PFSK-1 (cell line): ENCODE measurements at regions not wholly inside any gene's neighbourhood (a gene's known extent, or its start where the extent isn't known, plus 50 kb on each side); places are given as distances from the start of the nearest gene placed in this dataset.

Experiments
- FOXP2 ChIP-seq: optimal IDR thresholded peaks from 2 replicates; pipeline ENCODE3; 2011; ENCODE audit warnings: borderline replicate concordance, control low read depth, inconsistent platforms; ENCODE audit not compliant: insufficient read depth; ENCODE audit errors: extremely low read length, extremely low read depth
- POLR2AphosphoS5 ChIP-seq: IDR thresholded peaks from 2 replicates; pipeline ENCODE4 v1.6.1; 2012; ENCODE audit warnings: low read depth, mild to moderate bottlenecking, control low read depth, low read length, moderate library complexity
- SIN3A ChIP-seq: IDR thresholded peaks from 2 replicates; pipeline ENCODE4 v1.6.1; 2012; ENCODE audit warnings: mild to moderate bottlenecking, low read length, moderate library complexity, borderline replicate concordance; ENCODE audit not compliant: insufficient read depth
- TAF1 ChIP-seq: IDR thresholded peaks from 2 replicates; pipeline ENCODE4 v1.6.1; 2012; ENCODE audit warnings: low read length, control low read depth, borderline replicate concordance; ENCODE audit not compliant: insufficient read depth
- TF ChIP-seq, protein P1 (sequence below), 2 experiments: IDR thresholded peaks; 2 replicates each; pipeline versions ENCODE4 v1.6.1 to v1.8.0; 2011 to 2012; ENCODE audit warnings: low read depth in 2 of 2, low read length in 2 of 2, control low read depth in 1 of 2, inconsistent platforms in 1 of 2, mild to moderate bottlenecking in 1 of 2, moderate library complexity in 1 of 2; ENCODE audit not compliant: insufficient read depth in 1 of 2

DNA sequence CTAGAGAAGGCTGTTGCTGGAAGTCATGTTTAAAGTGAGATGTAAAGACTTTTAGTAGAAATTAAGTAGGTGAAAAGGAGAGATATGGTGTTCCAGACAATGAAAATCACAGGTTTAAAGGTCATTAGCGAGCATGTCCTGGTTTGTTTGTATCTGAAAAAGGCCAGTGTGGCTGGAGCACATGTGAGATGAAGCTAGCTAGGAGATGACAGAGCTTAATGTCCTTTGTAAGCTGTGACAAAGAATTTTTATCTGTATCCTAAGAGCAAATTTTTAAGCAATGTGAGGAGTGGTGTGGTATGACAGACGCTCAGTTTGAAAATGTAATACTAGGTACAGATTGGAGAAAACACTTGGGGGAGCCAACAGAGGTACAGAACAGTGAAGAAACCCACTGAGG, 567.2 kb upstream of the ARRDC3 start:
- TF ChIP-seq POLR2AphosphoS5: no peak
- no peak for TF ChIP-seq SIN3A
- TF ChIP-seq TAF1: no peak
- TF ChIP-seq, protein P1, sequence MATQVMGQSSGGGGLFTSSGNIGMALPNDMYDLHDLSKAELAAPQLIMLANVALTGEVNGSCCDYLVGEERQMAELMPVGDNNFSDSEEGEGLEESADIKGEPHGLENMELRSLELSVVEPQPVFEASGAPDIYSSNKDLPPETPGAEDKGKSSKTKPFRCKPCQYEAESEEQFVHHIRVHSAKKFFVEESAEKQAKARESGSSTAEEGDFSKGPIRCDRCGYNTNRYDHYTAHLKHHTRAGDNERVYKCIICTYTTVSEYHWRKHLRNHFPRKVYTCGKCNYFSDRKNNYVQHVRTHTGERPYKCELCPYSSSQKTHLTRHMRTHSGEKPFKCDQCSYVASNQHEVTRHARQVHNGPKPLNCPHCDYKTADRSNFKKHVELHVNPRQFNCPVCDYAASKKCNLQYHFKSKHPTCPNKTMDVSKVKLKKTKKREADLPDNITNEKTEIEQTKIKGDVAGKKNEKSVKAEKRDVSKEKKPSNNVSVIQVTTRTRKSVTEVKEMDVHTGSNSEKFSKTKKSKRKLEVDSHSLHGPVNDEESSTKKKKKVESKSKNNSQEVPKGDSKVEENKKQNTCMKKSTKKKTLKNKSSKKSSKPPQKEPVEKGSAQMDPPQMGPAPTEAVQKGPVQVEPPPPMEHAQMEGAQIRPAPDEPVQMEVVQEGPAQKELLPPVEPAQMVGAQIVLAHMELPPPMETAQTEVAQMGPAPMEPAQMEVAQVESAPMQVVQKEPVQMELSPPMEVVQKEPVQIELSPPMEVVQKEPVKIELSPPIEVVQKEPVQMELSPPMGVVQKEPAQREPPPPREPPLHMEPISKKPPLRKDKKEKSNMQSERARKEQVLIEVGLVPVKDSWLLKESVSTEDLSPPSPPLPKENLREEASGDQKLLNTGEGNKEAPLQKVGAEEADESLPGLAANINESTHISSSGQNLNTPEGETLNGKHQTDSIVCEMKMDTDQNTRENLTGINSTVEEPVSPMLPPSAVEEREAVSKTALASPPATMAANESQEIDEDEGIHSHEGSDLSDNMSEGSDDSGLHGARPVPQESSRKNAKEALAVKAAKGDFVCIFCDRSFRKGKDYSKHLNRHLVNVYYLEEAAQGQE (IDR thresholded peaks at IDR 0.05; ENCODE audit: insufficient read depth in 1 of 2, low read depth in 2 of 2, low read length in 2 of 2): no peak
- TF ChIP-seq FOXP2: no peak
